GM18909 (cell line): ENCODE measurements at regions not wholly inside any gene's neighbourhood (a gene's known extent, or its start where the extent isn't known, plus 50 kb on each side); places are given as distances from the start of the nearest gene placed in this dataset.
"Not testable (repeated sequence)": the region's sequence is repeated elsewhere in the genome, so short reads cannot be mapped to it uniquely, and the experiment has no call there.

ENCODE experiments used
- ATAC-seq: cut with Tn5 transposase; IDR thresholded peaks from one replicate; pipeline ENCODE4 v1.9.1; 2021; ENCODE audit warnings: mild to moderate bottlenecking; ENCODE audit not compliant: unreplicated experiment, poor library complexity

- ATAC-seq = no peak
These were observed 79.8 kb downstream of the ZNF92 start for GRCh38 chr7:65453341-65454030.

- no peak for ATAC-seq
These were observed 80.8 kb downstream of the ZNF92 start for GRCh38 chr7:65454469-65454868.

- not testable (repeated sequence) for ATAC-seq
These were observed 81.4 kb downstream of the ZNF92 start for GRCh38 chr7:65455050-65455449.

- ATAC-seq = no peak
These were observed 84.0 kb downstream of the ZNF92 start for GRCh38 chr7:65457705-65458104.

- ATAC-seq = no peak
These were observed 85.8 kb downstream of the ZNF92 start for GRCh38 chr7:65459438-65459837.

GRCh38 chr7:65462148-65462716 is 88.6 kb downstream of the ZNF92 start:
- no peak for ATAC-seq

GRCh38 chr7:65463184-65463583 is 89.5 kb downstream of the ZNF92 start:
- ATAC-seq = no peak

- not testable (repeated sequence) for ATAC-seq
These were observed 96.4 kb downstream of the ZNF92 start for GRCh38 chr7:65469919-65470558.

- no peak for ATAC-seq
These were observed 97.9 kb downstream of the ZNF92 start for GRCh38 chr7:65471587-65471986.

- no peak for ATAC-seq
These were observed 101.5 kb downstream of the ZNF92 start for GRCh38 chr7:65475040-65475726.

GRCh38 chr7:65475734-65476319 is 102.2 kb downstream of the ZNF92 start:
- peak; percentile 98 for ATAC-seq

- no peak for ATAC-seq
These were observed 103.7 kb downstream of the ZNF92 start for GRCh38 chr7:65477326-65477725.

- ATAC-seq = no peak
These were observed 115.7 kb downstream of the ZNF92 start for GRCh38 chr7:65489260-65489767.

- not testable (repeated sequence) for ATAC-seq
These were observed 123.0 kb downstream of the ZNF92 start for GRCh38 chr7:65496697-65497096.

- no peak for ATAC-seq
These were observed 129.9 kb downstream of the ZNF92 start for GRCh38 chr7:65503434-65504152.

- not testable (repeated sequence) for ATAC-seq
These were observed 131.1 kb downstream of the ZNF92 start for GRCh38 chr7:65504504-65505319.

- not testable (repeated sequence) for ATAC-seq
These were observed 131.6 kb downstream of the ZNF92 start for GRCh38 chr7:65505320-65505633.

GRCh38 chr7:65508581-65509367 is 135.1 kb downstream of the ZNF92 start:
- not testable (repeated sequence) for ATAC-seq
